ENCODE measurements at regions not wholly inside any gene's neighbourhood (a gene's known extent, or its start where the extent isn't known, plus 50 kb on each side); places are given as distances from the start of the nearest gene placed in this dataset.

- H3K27me3 ChIP-seq: no peaks in the 10 kb centered on the region
- no peak overlapping the region for H3K27ac ChIP-seq
- H3K4me1 ChIP-seq: no peaks in the 10 kb centered on the region
- H3K4me3 ChIP-seq: no peak overlapping the region
- peaks cover 0 to 19% (median 0%) of the 10 kb centered on the region in 4 donors for H3K9me3 ChIP-seq
- WGBS, 2 donors: 56 to 57% methylated on average over 4 of the region's 4 CpGs
- no peak for TF ChIP-seq POLR2A (IDR thresholded peaks at IDR 0.05)
- no peaks in the 10 kb centered on the region for H3K36me3 ChIP-seq
- no peak for DNase-seq (ENCODE audit: low spot score in 2 of 2)
Observed at GRCh38 chr11:69364921-69365320, 71.0 kb downstream of the MYEOV start.

- Histone ChIP-seq H3K4me1 (no peaks in the 10 kb centered on the region), H3K4me3 (no peak overlapping the region), H3K36me3 (no peaks in the 10 kb centered on the region), H3K27ac (no peak overlapping the region), H3K9me3 (peaks cover 0 to 14% (median 0%) of the 10 kb centered on the region in 4 donors), H3K27me3 (no peaks in the 10 kb centered on the region)
- TF ChIP-seq POLR2A (IDR thresholded peaks at IDR 0.05) (no peak), EP300 (IDR thresholded peaks at IDR 0.05) (no peak)
- TF ChIP-seq, protein P1, sequence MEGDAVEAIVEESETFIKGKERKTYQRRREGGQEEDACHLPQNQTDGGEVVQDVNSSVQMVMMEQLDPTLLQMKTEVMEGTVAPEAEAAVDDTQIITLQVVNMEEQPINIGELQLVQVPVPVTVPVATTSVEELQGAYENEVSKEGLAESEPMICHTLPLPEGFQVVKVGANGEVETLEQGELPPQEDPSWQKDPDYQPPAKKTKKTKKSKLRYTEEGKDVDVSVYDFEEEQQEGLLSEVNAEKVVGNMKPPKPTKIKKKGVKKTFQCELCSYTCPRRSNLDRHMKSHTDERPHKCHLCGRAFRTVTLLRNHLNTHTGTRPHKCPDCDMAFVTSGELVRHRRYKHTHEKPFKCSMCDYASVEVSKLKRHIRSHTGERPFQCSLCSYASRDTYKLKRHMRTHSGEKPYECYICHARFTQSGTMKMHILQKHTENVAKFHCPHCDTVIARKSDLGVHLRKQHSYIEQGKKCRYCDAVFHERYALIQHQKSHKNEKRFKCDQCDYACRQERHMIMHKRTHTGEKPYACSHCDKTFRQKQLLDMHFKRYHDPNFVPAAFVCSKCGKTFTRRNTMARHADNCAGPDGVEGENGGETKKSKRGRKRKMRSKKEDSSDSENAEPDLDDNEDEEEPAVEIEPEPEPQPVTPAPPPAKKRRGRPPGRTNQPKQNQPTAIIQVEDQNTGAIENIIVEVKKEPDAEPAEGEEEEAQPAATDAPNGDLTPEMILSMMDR (IDR thresholded peaks at IDR 0.05): no peak
- WGBS, 2 donors: 68 to 74% methylated on average over 4 of the region's 4 CpGs
- no peak for DNase-seq (ENCODE audit: low spot score in 2 of 2)
Observed at GRCh38 chr11:69365558-69365957, 71.6 kb downstream of the MYEOV start.

DNA sequence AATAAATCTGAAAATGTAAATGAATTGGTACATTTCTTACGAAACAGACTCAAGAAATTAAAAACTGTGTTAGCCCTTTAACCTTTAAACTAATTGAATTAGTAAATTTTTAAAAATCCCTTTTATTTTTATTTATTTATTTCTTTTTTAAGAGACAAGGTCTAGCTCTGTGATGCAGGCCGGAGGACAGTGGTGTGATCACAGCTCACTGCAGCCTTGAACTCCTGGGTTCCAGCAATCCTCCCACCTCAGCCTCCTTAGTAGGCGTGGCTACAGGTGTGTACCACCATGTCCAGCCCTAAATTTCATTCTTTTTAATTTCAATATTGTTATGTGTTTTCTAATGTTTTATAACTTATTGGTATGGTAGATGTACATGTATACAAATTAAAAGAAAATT, 72.6 kb downstream of the MYEOV start:
- Histone ChIP-seq H3K27me3 (no peaks in the 10 kb centered on the region), H3K27ac (no peak overlapping the region), H3K9me3 (peaks cover 0 to 14% (median 0%) of the 10 kb centered on the region in 4 donors), H3K4me3 (no peak overlapping the region), H3K36me3 (no peaks in the 10 kb centered on the region), H3K4me1 (no peaks in the 10 kb centered on the region)
- DNase-seq (ENCODE audit: low spot score in 2 of 2): no peak
- TF ChIP-seq, protein P1 (IDR thresholded peaks at IDR 0.05): no peak
- no peak for TF ChIP-seq EP300 (IDR thresholded peaks at IDR 0.05)
- no peak for TF ChIP-seq POLR2A (IDR thresholded peaks at IDR 0.05)
- WGBS, 2 donors: 97% methylated on average over 3 of the region's 3 CpGs

DNA sequence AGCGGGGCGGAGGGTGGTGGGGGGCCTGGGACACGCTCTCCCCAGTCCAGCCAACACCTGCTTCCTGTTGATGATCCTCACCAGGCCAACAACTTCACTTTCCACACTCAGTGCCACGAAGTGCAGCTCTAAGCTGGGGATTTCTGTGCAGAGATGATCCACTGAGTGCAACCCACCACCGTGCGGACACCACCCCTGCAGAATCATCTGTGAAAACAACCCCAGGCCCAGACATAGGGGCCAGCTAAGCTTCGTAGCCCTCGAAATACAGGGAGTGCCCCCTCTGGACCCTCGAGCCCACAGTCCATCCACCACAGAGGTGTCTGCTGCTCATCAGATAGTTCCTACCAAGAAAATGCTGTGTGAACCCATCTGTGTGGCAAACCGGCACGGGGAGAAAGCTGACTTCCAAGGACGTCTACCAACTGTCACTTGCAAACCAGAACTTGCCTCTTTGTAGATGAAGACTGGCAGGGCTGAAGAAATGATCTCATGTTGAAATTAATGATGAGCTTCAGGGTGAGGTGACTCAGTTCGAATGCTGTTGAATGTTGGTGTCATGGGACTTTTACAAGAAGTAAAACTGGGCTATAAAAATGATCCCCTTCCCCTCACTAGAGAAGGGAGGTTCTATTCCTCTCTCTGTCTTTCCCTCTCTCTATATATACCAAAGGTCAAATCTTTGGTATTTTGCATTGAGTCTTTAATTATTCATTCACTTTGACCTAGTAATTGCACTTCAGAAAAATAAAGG, 73.4 kb downstream of the MYEOV start:
- no peak for TF ChIP-seq POLR2A (IDR thresholded peaks at IDR 0.05)
- Histone ChIP-seq H3K4me3 (no peak overlapping the region), H3K9me3 (peaks cover 0 to 14% (median 0%) of the 10 kb centered on the region in 4 donors), H3K27ac (no peak overlapping the region), H3K4me1 (no peaks in the 10 kb centered on the region), H3K36me3 (no peaks in the 10 kb centered on the region), H3K27me3 (no peaks in the 10 kb centered on the region)
- DNase-seq (ENCODE audit: low spot score in 2 of 2): no peak
- 69 to 75% methylated on average over 13 of the region's 13 CpGs for WGBS, 2 donors

GRCh38 chr11:69368119-69368880, 74.3 kb downstream of the MYEOV start:
- no peaks in the 10 kb centered on the region for H3K36me3 ChIP-seq
- TF ChIP-seq, protein P1 (IDR thresholded peaks at IDR 0.05): no peak
- TF ChIP-seq POLR2A (IDR thresholded peaks at IDR 0.05) (no peak), EP300 (IDR thresholded peaks at IDR 0.05) (no peak)
- H3K27me3 ChIP-seq: no peaks in the 10 kb centered on the region
- no peaks in the 10 kb centered on the region for H3K4me1 ChIP-seq
- no peak overlapping the region for H3K4me3 ChIP-seq
- no peak for DNase-seq (ENCODE audit: low spot score in 2 of 2)
- H3K27ac ChIP-seq: no peak overlapping the region
- 82 to 89% methylated on average over 10 of the region's 10 CpGs for WGBS, 2 donors
- H3K9me3 ChIP-seq: peaks cover 0 to 14% (median 0%) of the 10 kb centered on the region in 4 donors

DNA sequence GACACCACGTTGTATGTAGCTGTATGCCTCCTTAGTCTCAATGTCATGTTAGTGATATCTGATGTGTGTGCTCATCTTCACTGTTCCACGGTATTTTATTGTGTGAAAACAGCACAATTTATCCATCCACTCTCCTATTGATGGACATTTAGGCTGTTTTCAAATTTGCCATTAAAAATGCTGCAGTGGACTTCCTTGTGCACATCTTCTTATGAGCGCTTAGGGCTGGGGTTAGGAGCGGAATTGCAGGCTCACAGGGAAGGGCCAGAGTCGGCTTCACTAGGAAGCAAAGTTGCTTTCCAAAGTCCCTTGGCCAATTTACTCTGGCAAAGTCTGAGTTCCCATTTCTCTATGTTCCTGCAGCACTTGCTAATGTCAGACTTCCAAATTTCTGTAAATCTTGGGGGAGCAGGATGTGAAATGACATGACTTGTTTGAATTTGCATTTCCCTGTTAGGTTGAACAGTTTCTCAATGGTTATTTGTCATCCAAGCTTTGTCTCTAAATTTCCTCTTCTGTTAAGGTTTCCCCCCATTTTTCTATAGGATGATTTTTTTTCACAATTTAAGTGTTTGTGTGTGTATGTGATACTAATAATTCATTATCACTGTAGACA, 75.4 kb downstream of the MYEOV start:
- 84 to 95% methylated on average over 5 of the region's 5 CpGs for WGBS, 2 donors
- Histone ChIP-seq H3K27ac (no peak overlapping the region), H3K9me3 (peaks cover 0 to 14% (median 0%) of the 10 kb centered on the region in 4 donors), H3K27me3 (no peaks in the 10 kb centered on the region), H3K36me3 (no peaks in the 10 kb centered on the region), H3K4me3 (no peak overlapping the region), H3K4me1 (peaks cover 0 to 5% (median 0%) of the 10 kb centered on the region in 4 donors)
- DNase-seq (ENCODE audit: low spot score in 2 of 2): no peak
- TF ChIP-seq, protein P1 (IDR thresholded peaks at IDR 0.05): no peak
- TF ChIP-seq POLR2A (IDR thresholded peaks at IDR 0.05) (no peak), EP300 (IDR thresholded peaks at IDR 0.05) (no peak)
